ENCODE measurements at regions not wholly inside any gene's neighbourhood (a gene's known extent, or its start where the extent isn't known, plus 50 kb on each side); places are given as distances from the start of the nearest gene placed in this dataset.
A peak's percentile ranks its signal among the peaks of the same experiment; 100 is the strongest.

DNA sequence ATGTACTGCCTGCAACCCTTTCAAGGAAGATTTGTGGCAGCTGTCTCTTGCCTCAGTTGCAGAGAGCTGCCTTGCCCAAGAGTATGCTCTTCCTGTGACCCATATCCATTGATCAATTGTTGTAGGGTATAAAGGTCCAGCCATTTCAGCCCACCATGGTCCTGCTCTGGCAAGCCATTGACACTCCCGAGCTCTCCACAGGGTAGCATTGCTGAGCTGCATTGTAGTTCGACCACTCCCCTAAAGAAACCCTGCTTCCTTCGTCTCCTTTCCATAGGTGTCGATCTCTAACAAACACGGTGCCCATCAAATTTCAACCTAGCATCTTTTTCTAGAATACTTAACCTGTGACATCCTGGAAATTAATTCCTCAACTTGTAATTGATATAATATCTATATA lies 104.9 kb upstream of the NDUFV2 start:
- H2BK15ac ChIP-seq (ENCODE audit: low read depth, poor library complexity, severe bottlenecking) = no peak overlapping the region
- H3K9me3 ChIP-seq (ENCODE audit: control insufficient read depth, low read length) = peaks cover 11% of the 10 kb centered on the region
- H3K18ac ChIP-seq (ENCODE audit: low read depth in 1 of 2, low read length in 2 of 2) = no peak overlapping the region
- no peak overlapping the region for H2BK5ac ChIP-seq (ENCODE audit: low read depth, low read length, poor library complexity, severe bottlenecking)
- no peak overlapping the region for H2AK5ac ChIP-seq (ENCODE audit: low read length, severe bottlenecking)
- no peak overlapping the region for H3K4me3 ChIP-seq (ENCODE audit: insufficient read depth in 1 of 2, low read depth in 1 of 2, low read length in 2 of 2)
- H2AFZ ChIP-seq (ENCODE audit: low read depth, low read length) = no peak overlapping the region
- no peak overlapping the region for H2BK120ac ChIP-seq (ENCODE audit: low read depth, low read length)
- H3K4me2 ChIP-seq (ENCODE audit: low read length, poor library complexity, severe bottlenecking) = no peak overlapping the region
- no peak overlapping the region for H2BK12ac ChIP-seq (ENCODE audit: low read length in 2 of 2)
- H3K27ac ChIP-seq (ENCODE audit: low read length, poor library complexity, severe bottlenecking) = no peak overlapping the region
- H3K4me1 ChIP-seq (ENCODE audit: control insufficient read depth, insufficient read depth, low read depth, low read length) = no peaks in the 10 kb centered on the region
- H3K9ac ChIP-seq (ENCODE audit: low read length) = no peak overlapping the region
- WGBS = 76% methylated on average over 3 of the region's 5 CpGs
- no peak overlapping the region for H4K8ac ChIP-seq (ENCODE audit: low read length)
- H3K79me1 ChIP-seq (replicated peaks; ENCODE audit: low read length, poor library complexity, severe bottlenecking) = no peaks in the 10 kb centered on the region
- no peaks in the 10 kb centered on the region for H3K36me3 ChIP-seq (ENCODE audit: control insufficient read depth in 1 of 2, insufficient read depth in 2 of 2, low read depth in 1 of 2, low read length in 2 of 2)
- H3K27me3 ChIP-seq (ENCODE audit: control insufficient read depth in 1 of 2, insufficient read depth in 1 of 2, low read length in 2 of 2) = no peaks in the 10 kb centered on the region
- no peak overlapping the region for H3K23ac ChIP-seq (ENCODE audit: low read length in 2 of 2)
- H4K91ac ChIP-seq (ENCODE audit: low read length) = no peak overlapping the region
- no peak overlapping the region for H3K4ac ChIP-seq (ENCODE audit: low read depth in 1 of 2, low read length in 2 of 2)
- no peak for DNase-seq
- no peak overlapping the region for H3K14ac ChIP-seq (ENCODE audit: low read length in 2 of 2)

- Histone ChIP-seq H3K18ac (ENCODE audit: low read depth in 1 of 2, low read length in 2 of 2) (no peak overlapping the region), H3K4me3 (ENCODE audit: insufficient read depth in 1 of 2, low read depth in 1 of 2, low read length in 2 of 2) (no peak overlapping the region), H2BK5ac (ENCODE audit: low read depth, low read length, poor library complexity, severe bottlenecking) (no peak overlapping the region), H3K14ac (ENCODE audit: low read length in 2 of 2) (no peak overlapping the region), H2AK5ac (ENCODE audit: low read length, severe bottlenecking) (no peak overlapping the region), H3K36me3 (ENCODE audit: control insufficient read depth in 1 of 2, insufficient read depth in 2 of 2, low read depth in 1 of 2, low read length in 2 of 2) (no peaks in the 10 kb centered on the region), H3K4me2 (ENCODE audit: low read length, poor library complexity, severe bottlenecking) (no peak overlapping the region), H3K23ac (ENCODE audit: low read length in 2 of 2) (no peak overlapping the region), H3K9ac (ENCODE audit: low read length) (peak overlapping the region; percentile 56), H2BK12ac (ENCODE audit: low read length in 2 of 2) (no peak overlapping the region), H3K4me1 (ENCODE audit: control insufficient read depth, insufficient read depth, low read depth, low read length) (no peaks in the 10 kb centered on the region), H3K79me1 (replicated peaks; ENCODE audit: low read length, poor library complexity, severe bottlenecking) (no peaks in the 10 kb centered on the region), H4K8ac (ENCODE audit: low read length) (no peak overlapping the region), H2AFZ (ENCODE audit: low read depth, low read length) (no peak overlapping the region), H3K27ac (ENCODE audit: low read length, poor library complexity, severe bottlenecking) (no peak overlapping the region), H3K4ac (ENCODE audit: low read depth in 1 of 2, low read length in 2 of 2) (no peak overlapping the region), H2BK15ac (ENCODE audit: low read depth, poor library complexity, severe bottlenecking) (no peak overlapping the region), H2BK120ac (ENCODE audit: low read depth, low read length) (no peak overlapping the region), H4K91ac (ENCODE audit: low read length) (no peak overlapping the region), H3K27me3 (ENCODE audit: control insufficient read depth in 1 of 2, insufficient read depth in 1 of 2, low read length in 2 of 2) (no peaks in the 10 kb centered on the region), H3K9me3 (ENCODE audit: control insufficient read depth, low read length) (peaks cover 17% of the 10 kb centered on the region)
- WGBS = 69% methylated on average over 3 of the region's 4 CpGs
- DNase-seq = no peak
These were observed 103.8 kb upstream of the NDUFV2 start for GRCh38 chr18:8998481-8999217.

GRCh38 chr18:8999872-9000271 lies 102.6 kb upstream of the NDUFV2 start:
- H2BK12ac ChIP-seq (ENCODE audit: low read length in 2 of 2) = no peak overlapping the region
- H3K9me3 ChIP-seq (ENCODE audit: control insufficient read depth, low read length) = peaks cover 19% of the 10 kb centered on the region
- no peaks in the 10 kb centered on the region for H3K36me3 ChIP-seq (ENCODE audit: control insufficient read depth in 1 of 2, insufficient read depth in 2 of 2, low read depth in 1 of 2, low read length in 2 of 2)
- no peak overlapping the region for H3K4me3 ChIP-seq (ENCODE audit: insufficient read depth in 1 of 2, low read depth in 1 of 2, low read length in 2 of 2)
- DNase-seq = no peak
- H2AK5ac ChIP-seq (ENCODE audit: low read length, severe bottlenecking) = no peak overlapping the region
- H3K27ac ChIP-seq (ENCODE audit: low read length, poor library complexity, severe bottlenecking) = no peak overlapping the region
- no peak overlapping the region for H3K18ac ChIP-seq (ENCODE audit: low read depth in 1 of 2, low read length in 2 of 2)
- 81% methylated on average over 7 of the region's 9 CpGs for WGBS
- H4K8ac ChIP-seq (ENCODE audit: low read length) = no peak overlapping the region
- no peaks in the 10 kb centered on the region for H3K4me1 ChIP-seq (ENCODE audit: control insufficient read depth, insufficient read depth, low read depth, low read length)
- no peak overlapping the region for H3K4me2 ChIP-seq (ENCODE audit: low read length, poor library complexity, severe bottlenecking)
- no peak overlapping the region for H3K23ac ChIP-seq (ENCODE audit: low read length in 2 of 2)
- no peaks in the 10 kb centered on the region for H3K79me1 ChIP-seq (replicated peaks; ENCODE audit: low read length, poor library complexity, severe bottlenecking)
- H2BK120ac ChIP-seq (ENCODE audit: low read depth, low read length) = no peak overlapping the region
- H3K27me3 ChIP-seq (ENCODE audit: control insufficient read depth in 1 of 2, insufficient read depth in 1 of 2, low read length in 2 of 2) = no peaks in the 10 kb centered on the region
- H2BK15ac ChIP-seq (ENCODE audit: low read depth, poor library complexity, severe bottlenecking) = no peak overlapping the region
- H2BK5ac ChIP-seq (ENCODE audit: low read depth, low read length, poor library complexity, severe bottlenecking) = no peak overlapping the region
- H3K4ac ChIP-seq (ENCODE audit: low read depth in 1 of 2, low read length in 2 of 2) = no peak overlapping the region
- no peak overlapping the region for H4K91ac ChIP-seq (ENCODE audit: low read length)
- no peak overlapping the region for H2AFZ ChIP-seq (ENCODE audit: low read depth, low read length)
- H3K14ac ChIP-seq (ENCODE audit: low read length in 2 of 2) = no peak overlapping the region
- H3K9ac ChIP-seq (ENCODE audit: low read length) = peak overlapping the region; percentile 64

- Histone ChIP-seq H2AK5ac (ENCODE audit: low read length, severe bottlenecking) (no peak overlapping the region), H3K27ac (ENCODE audit: low read length, poor library complexity, severe bottlenecking) (no peak overlapping the region)
These were observed 101.8 kb upstream of the NDUFV2 start for GRCh38 chr18:9000733-9001132.

More at GRCh38 chr18:9000733-9001132, 101.8 kb upstream of the NDUFV2 start:
- H3K14ac ChIP-seq (ENCODE audit: low read length in 2 of 2) = no peak overlapping the region
- H3K4me1 ChIP-seq (ENCODE audit: control insufficient read depth, insufficient read depth, low read depth, low read length) = no peaks in the 10 kb centered on the region
- no peak overlapping the region for H2BK120ac ChIP-seq (ENCODE audit: low read depth, low read length)
- H2BK12ac ChIP-seq (ENCODE audit: low read length in 2 of 2) = no peak overlapping the region
- H3K27me3 ChIP-seq (ENCODE audit: control insufficient read depth in 1 of 2, insufficient read depth in 1 of 2, low read length in 2 of 2) = no peaks in the 10 kb centered on the region
- H3K18ac ChIP-seq (ENCODE audit: low read depth in 1 of 2, low read length in 2 of 2) = no peak overlapping the region
- peak overlapping the region; percentile 64 for H3K9ac ChIP-seq (ENCODE audit: low read length)
- peaks cover 19% of the 10 kb centered on the region for H3K9me3 ChIP-seq (ENCODE audit: control insufficient read depth, low read length)
- H3K23ac ChIP-seq (ENCODE audit: low read length in 2 of 2) = no peak overlapping the region
- no peak for DNase-seq
- no peak overlapping the region for H3K4me2 ChIP-seq (ENCODE audit: low read length, poor library complexity, severe bottlenecking)
- H4K8ac ChIP-seq (ENCODE audit: low read length) = no peak overlapping the region
- H3K4me3 ChIP-seq (ENCODE audit: insufficient read depth in 1 of 2, low read depth in 1 of 2, low read length in 2 of 2) = no peak overlapping the region
- no peaks in the 10 kb centered on the region for H3K36me3 ChIP-seq (ENCODE audit: control insufficient read depth in 1 of 2, insufficient read depth in 2 of 2, low read depth in 1 of 2, low read length in 2 of 2)
- no peak overlapping the region for H3K4ac ChIP-seq (ENCODE audit: low read depth in 1 of 2, low read length in 2 of 2)
- no peak overlapping the region for H4K91ac ChIP-seq (ENCODE audit: low read length)
- H2AFZ ChIP-seq (ENCODE audit: low read depth, low read length) = no peak overlapping the region
- no peaks in the 10 kb centered on the region for H3K79me1 ChIP-seq (replicated peaks; ENCODE audit: low read length, poor library complexity, severe bottlenecking)
- H2BK15ac ChIP-seq (ENCODE audit: low read depth, poor library complexity, severe bottlenecking) = no peak overlapping the region
- H2BK5ac ChIP-seq (ENCODE audit: low read depth, low read length, poor library complexity, severe bottlenecking) = no peak overlapping the region
- 82% methylated on average over 4 of the region's 5 CpGs for WGBS
